A549 (cell line): ENCODE measurements at regions not wholly inside any gene's neighbourhood (a gene's known extent, or its start where the extent isn't known, plus 50 kb on each side); places are given as distances from the start of the nearest gene placed in this dataset.

ENCODE experiments used
- BHLHE40 ChIP-seq: IDR thresholded peaks from 2 replicates; pipeline ENCODE4 v1.6.1; 2012; ENCODE audit warnings: low read depth, low read length, inconsistent platforms
- CEBPB ChIP-seq, 2 experiments: fragments of >200 bp in 1 of 2; sonication (Bioruptor Twin) in 1 of 2; formaldehyde crosslinking in 1 of 2; IDR thresholded peaks; 2 replicates each; pipeline ENCODE4 v1.6.1; 2012 to 2016
- EP300 ChIP-seq, 2 experiments: fragments of >200 bp; sonication (Bioruptor Twin); formaldehyde crosslinking; IDR thresholded peaks; 2 replicates in 1 of 2; 3 replicates in 1 of 2; pipeline ENCODE4 v1.6.1; 2016 to 2017
- HOXB13 ChIP-seq: fragments of 250-450 bp; sonication (Bioruptor Pico); IDR thresholded peaks from 2 replicates; pipeline ENCODE4 v1.5.0; 2020; ENCODE audit warnings: low read depth, mild to moderate bottlenecking, moderate library complexity
- POLR2A ChIP-seq: IDR thresholded peaks from 2 replicates; pipeline ENCODE4 v1.6.1; 2012; ENCODE audit warnings: mild to moderate bottlenecking, low read length
- ZNF302 ChIP-seq: fragments of 250-450 bp; sonication (Bioruptor Pico); IDR thresholded peaks from 2 replicates; pipeline ENCODE4 v1.9.0; 2021; ENCODE audit warnings: inconsistent platforms, mild to moderate bottlenecking, moderate library complexity
- ZSCAN20 ChIP-seq: fragments of 250-450 bp; sonication (Bioruptor Pico); IDR thresholded peaks from 2 replicates; pipeline ENCODE4 v1.8.0; 2022; ENCODE audit warnings: mild to moderate bottlenecking, moderate library complexity
- TF ChIP-seq, protein P1 (sequence below): fragments of >200 bp; sonication (Bioruptor Twin); formaldehyde crosslinking; IDR thresholded peaks from 3 replicates; pipeline ENCODE4 v1.5.1; 2016
- TF ChIP-seq, protein P2 (sequence below): IDR thresholded peaks from 2 replicates; pipeline ENCODE4 v1.6.1; 2012; ENCODE audit warnings: low read depth, borderline replicate concordance

DNA sequence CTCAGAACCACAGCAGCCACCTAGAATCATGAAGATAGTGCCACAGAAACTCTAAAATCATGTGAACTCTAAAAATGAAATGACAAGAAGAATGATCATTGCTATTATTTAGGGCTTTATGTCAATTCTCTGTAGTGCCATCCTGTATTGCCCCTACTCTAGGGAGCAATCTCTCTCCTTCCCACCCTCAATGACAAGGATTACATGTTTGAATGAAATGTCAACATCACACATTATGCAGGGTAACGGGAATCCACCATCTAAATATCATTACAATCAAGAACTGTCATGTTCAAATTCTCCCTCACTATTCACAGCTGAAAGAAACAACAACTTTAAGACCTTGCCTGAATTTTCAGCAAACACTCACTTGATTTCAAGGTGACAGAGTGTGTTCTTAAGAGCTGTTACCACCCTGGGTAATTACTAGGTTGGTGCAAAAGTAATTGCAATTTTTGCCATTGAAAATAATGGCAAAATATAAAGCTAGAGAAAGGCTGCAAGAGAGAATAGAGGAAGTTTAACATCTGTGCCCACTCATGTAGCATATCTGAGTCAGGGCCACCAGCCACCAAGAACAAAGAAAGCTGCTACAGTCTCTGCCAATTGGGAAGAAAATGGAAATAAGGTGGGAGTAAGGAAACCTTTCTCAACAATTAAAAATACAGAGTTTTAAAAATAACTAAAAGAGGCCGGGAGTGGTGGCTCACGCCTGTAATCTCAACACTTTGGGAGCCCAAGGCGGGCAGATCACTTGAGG lies 112.8 kb upstream of the PSMD7 start:
- TF ChIP-seq HOXB13 (CRISPR knock-in tag) (no peak), ZSCAN20 (CRISPR knock-in tag) (no peak), EP300 (IDR thresholded peaks at IDR 0.05) (no peak), POLR2A (no peak), BHLHE40 (no peak), ZNF302 (CRISPR knock-in tag) (no peak), CEBPB (IDR thresholded peaks at IDR 0.05) (no peak)
- TF ChIP-seq, protein P1, sequence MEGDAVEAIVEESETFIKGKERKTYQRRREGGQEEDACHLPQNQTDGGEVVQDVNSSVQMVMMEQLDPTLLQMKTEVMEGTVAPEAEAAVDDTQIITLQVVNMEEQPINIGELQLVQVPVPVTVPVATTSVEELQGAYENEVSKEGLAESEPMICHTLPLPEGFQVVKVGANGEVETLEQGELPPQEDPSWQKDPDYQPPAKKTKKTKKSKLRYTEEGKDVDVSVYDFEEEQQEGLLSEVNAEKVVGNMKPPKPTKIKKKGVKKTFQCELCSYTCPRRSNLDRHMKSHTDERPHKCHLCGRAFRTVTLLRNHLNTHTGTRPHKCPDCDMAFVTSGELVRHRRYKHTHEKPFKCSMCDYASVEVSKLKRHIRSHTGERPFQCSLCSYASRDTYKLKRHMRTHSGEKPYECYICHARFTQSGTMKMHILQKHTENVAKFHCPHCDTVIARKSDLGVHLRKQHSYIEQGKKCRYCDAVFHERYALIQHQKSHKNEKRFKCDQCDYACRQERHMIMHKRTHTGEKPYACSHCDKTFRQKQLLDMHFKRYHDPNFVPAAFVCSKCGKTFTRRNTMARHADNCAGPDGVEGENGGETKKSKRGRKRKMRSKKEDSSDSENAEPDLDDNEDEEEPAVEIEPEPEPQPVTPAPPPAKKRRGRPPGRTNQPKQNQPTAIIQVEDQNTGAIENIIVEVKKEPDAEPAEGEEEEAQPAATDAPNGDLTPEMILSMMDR = no peak
- TF ChIP-seq, protein P2, sequence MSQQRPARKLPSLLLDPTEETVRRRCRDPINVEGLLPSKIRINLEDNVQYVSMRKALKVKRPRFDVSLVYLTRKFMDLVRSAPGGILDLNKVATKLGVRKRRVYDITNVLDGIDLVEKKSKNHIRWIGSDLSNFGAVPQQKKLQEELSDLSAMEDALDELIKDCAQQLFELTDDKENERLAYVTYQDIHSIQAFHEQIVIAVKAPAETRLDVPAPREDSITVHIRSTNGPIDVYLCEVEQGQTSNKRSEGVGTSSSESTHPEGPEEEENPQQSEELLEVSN = no peak
